Tibial nerve (tissue), 4 donors: ENCODE measurements at regions not wholly inside any gene's neighbourhood (a gene's known extent, or its start where the extent isn't known, plus 50 kb on each side); places are given as distances from the start of the nearest gene placed in this dataset.

ENCODE experiments used
- CTCF ChIP-seq, 5 experiments: fragments of 200-600 bp in 3 of 5; fragments of 450-650 bp in 2 of 5; sonication (generic) in 3 of 5; IDR thresholded peaks; one replicate each; pipeline ENCODE4 v1.5.1; 2016 to 2019; ENCODE audit warnings: antibody characterized with exemption in 5 of 5, mild to moderate bottlenecking in 3 of 5, moderate library complexity in 2 of 5
- EP300 ChIP-seq, 2 donors: sonication (generic); formaldehyde crosslinking; IDR thresholded peaks; one replicate each; pipeline ENCODE4 v1.6.1; 2017; ENCODE audit warnings: antibody characterized with exemption in 2 of 2, mild to moderate bottlenecking in 1 of 2
- POLR2A ChIP-seq, 2 donors: fragments of 450-650 bp; IDR thresholded peaks; one replicate each; pipeline ENCODE4 v1.6.1; 2017; ENCODE audit warnings: antibody characterized with exemption in 2 of 2, mild to moderate bottlenecking in 2 of 2, moderate library complexity in 2 of 2

DNA sequence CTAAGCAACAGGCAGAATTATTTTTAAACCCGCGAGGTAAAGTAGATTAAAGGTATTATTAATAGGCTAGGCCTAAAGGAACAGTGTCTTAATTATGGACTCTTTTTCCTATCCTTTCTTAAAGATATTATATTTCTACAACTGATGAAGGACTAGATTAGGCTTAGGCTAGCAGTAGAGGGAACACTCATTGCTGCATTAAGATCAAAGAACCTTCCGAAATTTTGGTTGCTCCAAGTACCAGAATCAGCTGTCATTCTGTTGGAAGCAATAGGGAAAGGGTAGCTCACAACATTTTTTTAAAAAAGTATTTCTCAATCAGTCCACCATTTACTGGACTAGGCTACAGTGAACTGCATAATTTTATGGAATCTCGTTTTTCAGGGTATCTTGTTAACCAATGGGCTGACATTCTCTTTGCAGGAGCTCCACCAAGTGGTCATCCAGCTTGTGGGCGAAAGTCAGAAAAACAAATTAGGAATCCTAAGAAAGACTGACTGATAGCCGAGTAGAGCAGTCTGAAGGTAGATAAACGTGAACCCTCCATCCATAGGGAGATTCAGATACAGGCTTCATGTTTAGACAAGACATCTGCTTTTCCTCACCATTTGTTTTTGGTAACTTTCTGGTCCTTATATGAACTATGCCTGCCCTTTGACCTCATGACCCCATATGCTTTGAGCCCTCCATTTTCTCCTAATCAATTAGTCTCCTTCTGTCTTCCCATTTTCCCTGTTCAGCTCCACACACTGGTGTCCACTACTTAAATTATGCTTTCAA, 103.6 kb upstream of the CHD1 start:
- TF ChIP-seq CTCF (IDR thresholded peaks at IDR 0.05): peak; percentile 69 to 82 (median 76)
- TF ChIP-seq POLR2A (IDR thresholded peaks at IDR 0.05): no peak
- no peak for TF ChIP-seq EP300 (IDR thresholded peaks at IDR 0.05)
